H9 (cell line): ENCODE measurements at regions not wholly inside any gene's neighbourhood (a gene's known extent, or its start where the extent isn't known, plus 50 kb on each side); places are given as distances from the start of the nearest gene placed in this dataset.

Experiments used
- DNase-seq: peaks from one replicate; pipeline ENCODE4 v3.0.0-alpha.2; 2017
- H2AFZ ChIP-seq: one replicate; pipeline ENCODE4 v1.6.1; 2013; ENCODE audit warnings: mild to moderate bottlenecking, low read length, control low read depth, moderate library complexity
- H2AK5ac ChIP-seq: 2 replicates; pipeline ENCODE4 v1.6.1; 2013; ENCODE audit warnings: low read length, control low read depth, mixed read lengths; ENCODE audit not compliant: insufficient read length
- H2BK120ac ChIP-seq: one replicate; pipeline ENCODE4 v1.6.1; 2013; ENCODE audit warnings: low read depth, mild to moderate bottlenecking, low read length, control low read depth, inconsistent platforms; ENCODE audit not compliant: poor library complexity, severe bottlenecking
- H2BK12ac ChIP-seq: 2 replicates; pipeline ENCODE4 v1.6.1; 2013; ENCODE audit warnings: low read length, control low read depth, mixed read lengths, low read depth; ENCODE audit not compliant: insufficient read length
- H2BK15ac ChIP-seq: 2 replicates; pipeline ENCODE4 v1.6.1; 2013; ENCODE audit warnings: low read depth, low read length, control low read depth
- H2BK20ac ChIP-seq: one replicate; pipeline ENCODE4 v1.6.1; 2013; ENCODE audit warnings: low read depth, mild to moderate bottlenecking, low read length, control low read depth, inconsistent platforms; ENCODE audit not compliant: poor library complexity, severe bottlenecking
- H2BK5ac ChIP-seq: 2 replicates; pipeline ENCODE4 v1.6.1; 2013; ENCODE audit warnings: low read length, control low read depth, mixed read lengths; ENCODE audit not compliant: insufficient read length
- H3K14ac ChIP-seq: 2 replicates; pipeline ENCODE4 v1.6.1; 2013; ENCODE audit warnings: low read length, control low read depth; ENCODE audit not compliant: insufficient read depth
- H3K18ac ChIP-seq: 2 replicates; pipeline ENCODE4 v1.6.1; 2013; ENCODE audit warnings: low read depth, mild to moderate bottlenecking, mixed read lengths, low read length, control low read depth; ENCODE audit not compliant: insufficient read length
- H3K23ac ChIP-seq: 2 replicates; pipeline ENCODE4 v1.6.1; 2013; ENCODE audit warnings: low read length, control low read depth, mixed read lengths, low read depth; ENCODE audit not compliant: insufficient read length
- H3K23me2 ChIP-seq: 2 replicates; pipeline ENCODE4 v1.6.1; 2013; ENCODE audit warnings: low read depth, mild to moderate bottlenecking, mixed read lengths, low read length, control low read depth; ENCODE audit not compliant: insufficient read length, poor library complexity, severe bottlenecking
- H3K27ac ChIP-seq: 2 replicates; pipeline ENCODE4 v1.5.1; 2013; ENCODE audit warnings: low read length, control low read depth, mixed read lengths, low read depth; ENCODE audit not compliant: insufficient read length
- H3K27me3 ChIP-seq: 2 replicates; pipeline ENCODE4 v1.6.1; 2013; ENCODE audit warnings: low read length, control low read depth, inconsistent platforms; ENCODE audit not compliant: insufficient read depth
- H3K4ac ChIP-seq: 2 replicates; pipeline ENCODE4 v1.6.1; 2013; ENCODE audit warnings: low read depth, mild to moderate bottlenecking, control low read depth, inconsistent platforms, low read length, moderate library complexity
- H3K4me1 ChIP-seq: 2 replicates; pipeline ENCODE4 v1.6.1; 2013; ENCODE audit warnings: low read length, control low read depth, inconsistent platforms; ENCODE audit not compliant: insufficient read depth
- H3K4me2 ChIP-seq: 2 replicates; pipeline ENCODE4 v1.6.1; 2013; ENCODE audit warnings: low read length, control low read depth, mixed read lengths; ENCODE audit not compliant: insufficient read length, insufficient read depth
- H3K56ac ChIP-seq: 2 replicates; pipeline ENCODE4 v1.6.1; 2013; ENCODE audit warnings: low read depth, mild to moderate bottlenecking, mixed read lengths, low read length, control low read depth; ENCODE audit not compliant: insufficient read length
- H3K79me1 ChIP-seq: 2 replicates; pipeline ENCODE4 v1.6.1; 2013; ENCODE audit warnings: low read depth, mild to moderate bottlenecking, moderate library complexity, low read length, control low read depth, inconsistent platforms; ENCODE audit not compliant: insufficient read depth, poor library complexity, severe bottlenecking
- H3K79me2 ChIP-seq: 2 replicates; pipeline ENCODE4 v1.6.1; 2013; ENCODE audit warnings: low read length, control low read depth, inconsistent platforms; ENCODE audit not compliant: insufficient read depth
- H3K9ac ChIP-seq: 2 replicates; pipeline ENCODE4 v1.6.1; 2013; ENCODE audit warnings: low read length, control low read depth, mixed read lengths; ENCODE audit not compliant: insufficient read length; ENCODE audit errors: extremely low read depth
- H3K9me3 ChIP-seq: one replicate; pipeline ENCODE4 v1.6.1; 2013; ENCODE audit warnings: low read depth, low read length, inconsistent platforms; ENCODE audit not compliant: control insufficient read depth
- H3T11ph ChIP-seq: one replicate; pipeline ENCODE4 v1.6.1; 2013; ENCODE audit warnings: mild to moderate bottlenecking, low read length, control low read depth, inconsistent platforms
- H4K20me1 ChIP-seq: one replicate; pipeline ENCODE4 v1.6.1; 2013; ENCODE audit not compliant: control insufficient read depth, insufficient read length, insufficient read depth
- H4K5ac ChIP-seq: 2 replicates; pipeline ENCODE4 v1.6.1; 2013; ENCODE audit warnings: low read depth, mild to moderate bottlenecking, mixed read lengths, low read length, control low read depth; ENCODE audit not compliant: insufficient read length
- H4K8ac ChIP-seq: replicated peaks from 2 replicates; pipeline ENCODE4 v1.6.1; 2013; ENCODE audit warnings: low read length, control low read depth, mixed read lengths, low read depth; ENCODE audit not compliant: insufficient read length
- H4K91ac ChIP-seq: 2 replicates; pipeline ENCODE4 v1.6.1; 2013; ENCODE audit warnings: low read depth, mild to moderate bottlenecking, moderate library complexity, mixed read lengths, low read length, control low read depth; ENCODE audit not compliant: insufficient read length
- H3K27ac Mint-ChIP-seq, 3 experiments: 2 replicates in 2 of 3; 3 replicates in 1 of 3; pipeline ENCODE4 v1.8.0; 2020 to 2021; ENCODE audit warnings: mixed read lengths in 3 of 3, mild to moderate bottlenecking in 1 of 3, moderate library complexity in 1 of 3
- H3K27me3 Mint-ChIP-seq: 2 replicates; pipeline ENCODE4 v1.8.0; 2021; ENCODE audit warnings: low read depth, mild to moderate bottlenecking, moderate library complexity, mixed read lengths
- H3K36me3 Mint-ChIP-seq, 3 experiments: 2 replicates in 2 of 3; 3 replicates in 1 of 3; pipeline ENCODE4 v1.8.0; 2020 to 2021; ENCODE audit warnings: low read depth in 3 of 3, mixed read lengths in 3 of 3; ENCODE audit not compliant: insufficient read depth in 1 of 3
- H3K4me1 Mint-ChIP-seq, 2 experiments: 2 replicates each; pipeline ENCODE4 v1.8.0; 2020; ENCODE audit warnings: mixed read lengths in 2 of 2
- H3K4me3 Mint-ChIP-seq, 2 experiments: 2 replicates in 1 of 2; 3 replicates in 1 of 2; pipeline ENCODE4 v1.8.0; 2020 to 2021; ENCODE audit warnings: mild to moderate bottlenecking in 2 of 2, mixed read lengths in 2 of 2, moderate library complexity in 1 of 2
- H3K9me3 Mint-ChIP-seq, 2 experiments: 2 replicates in 1 of 2; 3 replicates in 1 of 2; pipeline ENCODE4 v1.8.0; 2020; ENCODE audit warnings: mild to moderate bottlenecking in 2 of 2, mixed read lengths in 2 of 2, moderate library complexity in 1 of 2
- CTCF ChIP-seq: fragments of 200-600 bp; sonication (generic); conservative IDR thresholded peaks from 3 replicates; pipeline ENCODE4 v1.8.0; 2021; ENCODE audit warnings: antibody characterized with exemption, mild to moderate bottlenecking
- WGBS: extraction: QIAGEN DNeasy Blood & Tissue Kit; methylation state at CpG from one replicate; pipeline ENCODE4 v1.1.7; 2013; ENCODE audit warnings: missing lambda C conversion rate, low lambda C conversion rate, mixed read lengths; ENCODE audit not compliant: insufficient read length; ENCODE audit errors: extremely low coverage; 5-methylcytosine and 5-hydroxymethylcytosine counted together

- Histone ChIP-seq H3K14ac (no peak overlapping the region), H3K9me3 (no peaks in the 10 kb centered on the region), H3K27me3 (no peaks in the 10 kb centered on the region), H3K23me2 (no peaks in the 10 kb centered on the region), H4K8ac (no peak overlapping the region), H4K91ac (no peak overlapping the region), H3K79me2 (no peaks in the 10 kb centered on the region), H3K4ac (no peak overlapping the region), H3K4me2 (no peak overlapping the region), H2BK15ac (no peak overlapping the region), H2BK120ac (no peak overlapping the region), H4K20me1 (no peaks in the 10 kb centered on the region), H2BK5ac (no peak overlapping the region), H3K18ac (no peak overlapping the region), H3K23ac (no peak overlapping the region), H2AFZ (no peak overlapping the region), H2BK12ac (no peak overlapping the region), H3K4me1 (no peaks in the 10 kb centered on the region), H3K27ac (no peak overlapping the region), H3K9ac (no peak overlapping the region), H3K79me1 (no peaks in the 10 kb centered on the region), H3K56ac (no peak overlapping the region), H3T11ph (no peak overlapping the region), H2AK5ac (no peak overlapping the region), H4K5ac (no peak overlapping the region), H2BK20ac (no peak overlapping the region)
- no peak for DNase-seq
- TF ChIP-seq CTCF, result no peak
- no peak overlapping the region for H3K27ac Mint-ChIP-seq
- H3K4me3 Mint-ChIP-seq, result no peak overlapping the region
- H3K9me3 Mint-ChIP-seq, result no peaks in the 10 kb centered on the region; a peak in 1 of 5 replicates
- H3K4me1 Mint-ChIP-seq, result peaks cover 0 to 5% of the 10 kb centered on the region in 2 experiments; a peak in 2 of 4 replicates
- no peaks in the 10 kb centered on the region for H3K36me3 Mint-ChIP-seq
- no peaks in the 10 kb centered on the region for H3K27me3 Mint-ChIP-seq
- no CpG with 5 or more reads among the region's 4 CpGs for WGBS
Measured at GRCh38 chr2:195022508-195022830, 634.6 kb upstream of the SLC39A10 start.
